Esophagus squamous epithelium (tissue), 5 donors: ENCODE measurements at regions not wholly inside any gene's neighbourhood (a gene's known extent, or its start where the extent isn't known, plus 50 kb on each side); places are given as distances from the start of the nearest gene placed in this dataset.

Source experiments
- DNase-seq: peaks from one replicate; lab custom pipeline; 2025; lab: John Stamatoyannopoulos, UW
- H3K27ac ChIP-seq, 4 donors: fragments of 200-600 bp; sonication (generic); one replicate each; pipeline ENCODE4 v1.5.1; 2016 to 2019; ENCODE audit warnings: mild to moderate bottlenecking in 1 of 4
- H3K27me3 ChIP-seq, 4 donors: fragments of 200-600 bp; sonication (generic); 1 replicate in 3 of 4; 2 replicates in 1 of 4; pipeline versions ENCODE4 v1.5.1 to v1.6.0; 2017 to 2021; ENCODE audit warnings: antibody characterized with exemption in 1 of 4
- H3K36me3 ChIP-seq, 3 donors: fragments of 200-600 bp; sonication (generic); one replicate each; pipeline ENCODE4 v1.5.1; 2016 to 2019
- H3K4me1 ChIP-seq, 3 donors: fragments of 200-600 bp; sonication (generic); one replicate each; pipeline ENCODE4 v1.5.1; 2017 to 2019
- H3K4me3 ChIP-seq, 4 donors: fragments of 200-600 bp; sonication (generic); 1 replicate in 3 of 4; 2 replicates in 1 of 4; pipeline ENCODE4 v1.5.1; 2016 to 2019; ENCODE audit warnings: mild to moderate bottlenecking in 2 of 4, moderate library complexity in 1 of 4
- H3K9me3 ChIP-seq, 3 donors: fragments of 200-600 bp; sonication (generic); one replicate each; pipeline ENCODE4 v1.5.1; 2016 to 2019
- CTCF ChIP-seq, 6 experiments: fragments of 450-650 bp in 4 of 6; fragments of 200-600 bp in 2 of 6; sonication (generic) in 2 of 6; IDR thresholded peaks; one replicate each; pipeline ENCODE4 v1.5.1; 2016 to 2019; ENCODE audit warnings: antibody characterized with exemption in 6 of 6, mild to moderate bottlenecking in 4 of 6, moderate library complexity in 4 of 6
- POLR2A ChIP-seq, 4 donors: fragments of 450-650 bp; IDR thresholded peaks; one replicate each; pipeline ENCODE4 v1.6.1; 2017; ENCODE audit warnings: antibody characterized with exemption in 4 of 4, mild to moderate bottlenecking in 4 of 4, moderate library complexity in 3 of 4
- WGBS, 2 donors: methylation state at CpG; one replicate each; pipeline ENCODE4 v1.1.5; 2018; 5-methylcytosine and 5-hydroxymethylcytosine counted together
- intact Hi-C: fragments of 100-400 bp; cut with DNase I; formaldehyde crosslinking; loops from one replicate; pipeline ENCODE4 v1.15.0; 2022
- donor health status: DM: yes; HTN: yes; CAD: no.

- 75 to 84% methylated on average over 1 to 3 of the region's 3 CpGs for WGBS, 2 donors
- H3K4me1 ChIP-seq: no peaks in the 10 kb centered on the region
- no peaks in the 10 kb centered on the region for H3K36me3 ChIP-seq
- DNase-seq: no peak
- no peaks in the 10 kb centered on the region for H3K27me3 ChIP-seq
- H3K27ac ChIP-seq: no peak overlapping the region
- intact Hi-C loops: no loop called here
- H3K9me3 ChIP-seq: peaks cover 0 to 11% (median 0%) of the 10 kb centered on the region in 3 donors
- H3K4me3 ChIP-seq: no peak overlapping the region
- TF ChIP-seq POLR2A (IDR thresholded peaks at IDR 0.05) (no peak), CTCF (IDR thresholded peaks at IDR 0.05) (no peak)
Measured at GRCh38 chr13:32863596-32863995, 152.6 kb upstream of the KL start.

- Histone ChIP-seq H3K4me3 (no peak overlapping the region), H3K9me3 (peaks cover 0 to under 1% (median 0%) of the 10 kb centered on the region in 3 donors), H3K27ac (no peak overlapping the region), H3K36me3 (no peaks in the 10 kb centered on the region), H3K4me1 (no peaks in the 10 kb centered on the region), H3K27me3 (no peaks in the 10 kb centered on the region)
- TF ChIP-seq POLR2A (IDR thresholded peaks at IDR 0.05): no peak
- TF ChIP-seq CTCF (IDR thresholded peaks at IDR 0.05): no peak
- intact Hi-C loops: no loop called here
- 82 to 86% methylated on average over 4 of the region's 4 CpGs for WGBS, 2 donors
- no peak for DNase-seq
Measured at GRCh38 chr13:32866921-32867320, 149.3 kb upstream of the KL start.

- no peak for DNase-seq
- H3K4me1 ChIP-seq: peaks cover 0 to 12% (median 0%) of the 10 kb centered on the region in 3 donors
- no peak for TF ChIP-seq POLR2A (IDR thresholded peaks at IDR 0.05)
- TF ChIP-seq CTCF (IDR thresholded peaks at IDR 0.05): no peak
- intact Hi-C loops: no loop called here
- H3K36me3 ChIP-seq: no peaks in the 10 kb centered on the region
- H3K27ac ChIP-seq: no peak overlapping the region
- H3K9me3 ChIP-seq: no peaks in the 10 kb centered on the region
- WGBS, 2 donors: 66 to 73% methylated on average over 2 of the region's 2 CpGs
- H3K4me3 ChIP-seq: no peak overlapping the region
- no peaks in the 10 kb centered on the region for H3K27me3 ChIP-seq
Measured at GRCh38 chr13:32877491-32877890, 138.7 kb upstream of the KL start.

- DNase-seq: no peak
- 67 to 79% methylated on average over 1 to 3 of the region's 4 CpGs for WGBS, 2 donors
- no peak for TF ChIP-seq CTCF (IDR thresholded peaks at IDR 0.05)
- TF ChIP-seq POLR2A (IDR thresholded peaks at IDR 0.05): no peak
- no peak overlapping the region for H3K4me3 ChIP-seq
- H3K27me3 ChIP-seq: no peaks in the 10 kb centered on the region
- peaks cover 0 to 13% (median 0%) of the 10 kb centered on the region in 3 donors for H3K4me1 ChIP-seq
- H3K36me3 ChIP-seq: no peaks in the 10 kb centered on the region
- intact Hi-C loops: no loop called here
- no peaks in the 10 kb centered on the region for H3K9me3 ChIP-seq
- H3K27ac ChIP-seq: no peak overlapping the region
Measured at GRCh38 chr13:32878163-32878562, 138.1 kb upstream of the KL start.

GRCh38 chr13:32880636-32881035 lies 135.6 kb upstream of the KL start:
- peaks cover 0 to 18% (median 0%) of the 10 kb centered on the region in 3 donors for H3K4me1 ChIP-seq
- no peak for TF ChIP-seq POLR2A (IDR thresholded peaks at IDR 0.05)
- TF ChIP-seq CTCF (IDR thresholded peaks at IDR 0.05): no peak
- no peak overlapping the region for H3K27ac ChIP-seq
- no peaks in the 10 kb centered on the region for H3K36me3 ChIP-seq
- 76 to 88% methylated on average over 2 to 3 of the region's 3 CpGs for WGBS, 2 donors
- no peaks in the 10 kb centered on the region for H3K9me3 ChIP-seq
- H3K4me3 ChIP-seq: no peak overlapping the region
- H3K27me3 ChIP-seq: no peaks in the 10 kb centered on the region
- DNase-seq: no peak
- intact Hi-C loops: no loop called here
